HG02642 (cell line): ENCODE measurements at regions not wholly inside any gene's neighbourhood (a gene's known extent, or its start where the extent isn't known, plus 50 kb on each side); places are given as distances from the start of the nearest gene placed in this dataset.

Source experiments
- ATAC-seq: cut with Tn5 transposase; IDR thresholded peaks from one replicate; pipeline ENCODE4 v1.9.1; 2021; ENCODE audit warnings: mild to moderate bottlenecking; ENCODE audit not compliant: unreplicated experiment, poor library complexity

DNA sequence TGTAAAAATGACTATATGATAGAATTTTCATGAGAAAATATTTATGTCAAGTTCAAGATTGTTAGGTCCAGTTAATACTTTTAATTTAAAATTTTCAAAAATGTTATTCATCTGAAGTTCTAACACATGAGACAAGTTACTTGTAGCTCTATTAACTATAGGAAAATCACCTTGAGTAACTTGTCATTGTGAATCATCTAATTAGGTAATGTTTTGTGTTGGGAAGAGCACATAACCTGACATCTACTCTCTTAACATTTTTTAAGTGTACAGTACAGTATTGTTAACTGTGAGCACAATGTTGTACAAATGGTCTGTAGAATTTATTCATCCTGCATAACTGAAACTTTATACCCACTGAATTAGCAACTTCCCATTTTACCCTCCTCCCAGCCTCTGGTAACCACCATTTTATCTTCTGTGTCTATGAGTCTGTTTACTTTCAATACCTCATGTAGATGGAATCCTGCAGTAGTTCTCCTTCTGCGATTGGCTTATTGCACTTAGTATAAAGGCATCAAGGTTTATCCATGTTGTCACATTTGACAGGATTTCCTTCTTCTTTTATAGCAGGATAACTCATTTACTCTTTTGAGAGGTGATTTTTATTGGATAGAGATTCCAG is 54.6 kb downstream of the ARL4A start:
- ATAC-seq, result no peak

DNA sequence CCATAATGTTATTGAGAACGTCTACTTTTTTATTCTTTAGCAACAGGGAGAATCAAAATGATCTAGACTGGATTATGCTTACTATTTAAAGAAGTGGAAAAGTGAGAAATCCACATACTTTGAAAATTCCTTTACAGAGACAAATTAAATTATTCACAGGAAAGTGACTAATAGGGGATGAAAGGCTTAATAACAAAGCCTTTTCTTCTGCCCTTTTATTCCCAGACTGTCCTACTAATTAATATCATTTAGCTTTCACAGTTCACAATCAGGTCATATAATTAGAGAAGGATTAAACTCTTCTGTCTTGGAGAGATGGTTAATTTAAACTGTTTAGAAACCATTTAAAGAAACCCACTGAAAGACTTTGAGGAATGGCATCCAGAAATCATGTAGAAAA is 58.8 kb downstream of the ARL4A start:
- ATAC-seq, result no peak

DNA sequence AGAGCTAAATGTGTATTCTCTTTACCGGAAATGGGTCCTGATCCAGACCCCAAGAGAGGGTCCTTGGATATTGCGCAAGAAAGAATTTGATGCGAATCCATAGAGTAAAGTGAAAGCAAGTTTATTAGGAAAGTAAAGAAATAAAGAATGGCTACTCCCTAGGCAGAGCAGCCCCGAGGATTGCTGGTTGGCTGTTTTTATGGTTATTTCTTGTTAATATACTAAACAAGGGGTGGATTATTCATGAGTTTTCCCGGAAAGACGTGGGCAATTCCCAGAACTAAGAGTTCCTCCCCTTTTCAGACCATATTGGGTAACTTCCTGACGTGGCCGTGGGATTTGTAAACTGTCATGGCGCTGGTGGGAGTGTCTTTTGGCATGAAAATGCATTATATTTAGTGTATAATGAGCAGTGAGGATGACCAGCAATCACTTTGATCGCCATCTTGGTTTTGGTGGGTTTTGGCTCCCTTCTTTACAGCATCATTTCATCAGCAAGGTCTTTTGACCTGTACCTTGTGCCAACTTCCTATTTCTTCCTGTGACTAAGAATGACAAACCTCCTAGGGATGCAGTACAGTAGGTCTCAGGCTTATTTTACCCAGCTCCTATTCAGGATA is 60.4 kb downstream of the ARL4A start:
- no peak for ATAC-seq

DNA sequence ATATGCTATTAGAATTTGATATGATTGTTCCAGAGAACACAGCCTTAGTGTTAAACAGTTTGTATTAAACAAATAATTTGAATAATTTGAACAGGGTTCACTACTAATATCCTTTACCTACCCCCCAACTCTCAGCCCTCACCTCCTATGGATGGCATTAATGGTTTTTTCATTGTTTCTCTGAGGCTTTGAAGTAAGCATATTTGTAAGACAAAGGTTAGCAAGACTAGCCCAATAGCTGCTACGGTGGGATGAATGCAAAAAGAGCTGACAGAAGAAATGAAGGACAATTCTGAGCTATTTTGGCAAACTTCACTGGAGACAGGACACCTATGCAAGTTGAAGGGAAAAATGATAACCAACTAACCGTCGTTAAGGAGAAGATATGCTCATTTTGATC is 61.6 kb downstream of the ARL4A start:
- ATAC-seq, result no peak

DNA sequence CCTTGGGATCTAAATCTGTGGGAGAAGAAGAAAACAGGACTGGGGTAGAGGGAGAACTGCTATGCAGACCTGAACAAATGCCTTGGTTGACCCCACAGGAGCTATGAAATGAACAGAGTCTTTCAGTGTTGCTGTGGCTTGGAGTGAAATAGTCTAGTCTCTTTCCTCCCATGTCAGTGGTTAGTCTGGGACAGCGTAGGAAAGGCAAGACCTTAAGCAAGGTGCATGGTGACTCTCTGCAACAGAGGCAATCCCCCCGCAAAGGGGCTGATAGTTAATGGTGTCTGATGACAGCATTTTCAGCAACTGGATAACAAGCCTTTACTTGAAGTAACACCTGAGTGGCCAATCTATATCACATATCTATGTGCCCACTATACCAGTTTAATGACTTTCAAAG is 62.3 kb downstream of the ARL4A start:
- no peak for ATAC-seq

DNA sequence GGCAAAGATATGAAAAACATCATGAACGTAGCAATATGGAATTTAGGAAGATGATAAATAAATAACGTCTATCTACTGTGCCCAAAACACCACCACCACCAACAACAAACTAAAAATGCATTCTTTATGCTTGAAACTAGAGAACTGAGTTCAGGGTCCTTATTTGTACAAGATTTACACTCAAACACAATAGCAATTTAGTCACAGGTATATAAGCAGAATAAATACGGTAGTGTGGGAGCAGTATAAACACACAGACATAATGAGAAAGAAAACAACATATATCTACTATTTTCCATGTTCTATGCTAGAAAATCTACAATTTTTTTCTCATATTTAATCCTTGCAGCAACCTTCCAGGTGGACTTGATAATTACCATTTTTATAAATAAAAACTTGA is 64.3 kb downstream of the ARL4A start:
- no peak for ATAC-seq

DNA sequence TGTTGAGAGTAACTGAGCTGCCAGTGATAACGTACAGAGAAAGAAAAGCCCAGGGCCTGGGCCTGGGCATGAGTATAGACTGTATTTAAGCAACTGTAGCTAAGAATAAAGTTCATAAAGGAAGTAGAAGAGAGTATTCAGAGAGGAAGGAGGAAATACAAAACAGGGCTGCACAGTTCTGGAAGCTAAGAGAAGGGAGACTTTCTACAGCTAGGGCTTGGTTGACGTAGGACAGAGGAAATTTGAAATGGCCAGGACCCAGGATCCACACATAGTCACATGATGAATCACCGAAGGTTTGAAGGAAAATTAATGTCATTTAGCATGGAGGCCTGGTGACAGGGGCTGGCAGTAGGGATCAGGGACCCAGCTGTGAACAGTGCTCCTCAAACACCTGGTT is 66.7 kb downstream of the ARL4A start:
- no peak for ATAC-seq

DNA sequence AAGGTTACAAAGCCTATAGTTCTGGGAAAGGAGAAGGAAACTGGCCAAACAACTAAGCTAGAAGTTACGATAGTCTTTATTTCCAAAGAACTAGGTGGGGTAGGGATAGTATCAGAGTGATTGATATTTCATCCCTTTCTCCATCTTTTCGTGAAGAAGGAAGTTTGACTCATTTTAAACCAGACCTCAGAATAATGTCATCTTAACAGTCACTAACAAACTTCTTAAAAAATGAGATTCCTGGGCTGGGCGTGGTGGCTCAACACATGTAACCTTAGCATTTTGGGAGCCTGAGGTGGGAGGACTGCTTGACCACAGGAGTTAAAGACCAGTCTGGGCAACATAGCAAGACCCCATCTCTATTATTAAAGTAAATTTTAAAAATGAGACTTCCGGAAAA is 69.4 kb downstream of the ARL4A start:
- no peak for ATAC-seq

DNA sequence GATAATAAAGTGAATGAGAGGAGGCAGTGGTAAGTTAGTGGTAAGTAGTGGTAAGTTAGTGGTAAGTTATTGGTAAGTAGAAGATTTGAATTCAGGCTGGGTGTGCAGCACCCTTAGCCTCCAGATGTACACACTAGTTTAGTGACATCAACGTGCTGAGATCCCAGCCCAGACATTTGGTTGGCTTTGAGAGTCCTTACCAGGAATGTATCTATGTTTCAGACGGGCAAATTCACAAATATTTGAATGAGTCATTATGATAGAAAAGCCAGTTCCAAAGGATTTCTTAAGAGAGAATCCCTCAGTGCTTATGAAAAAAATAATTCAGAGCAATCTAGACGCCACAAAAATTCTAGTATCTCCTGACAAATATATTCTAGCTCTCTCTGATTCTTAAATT is 70.0 kb downstream of the ARL4A start:
- ATAC-seq, result no peak

DNA sequence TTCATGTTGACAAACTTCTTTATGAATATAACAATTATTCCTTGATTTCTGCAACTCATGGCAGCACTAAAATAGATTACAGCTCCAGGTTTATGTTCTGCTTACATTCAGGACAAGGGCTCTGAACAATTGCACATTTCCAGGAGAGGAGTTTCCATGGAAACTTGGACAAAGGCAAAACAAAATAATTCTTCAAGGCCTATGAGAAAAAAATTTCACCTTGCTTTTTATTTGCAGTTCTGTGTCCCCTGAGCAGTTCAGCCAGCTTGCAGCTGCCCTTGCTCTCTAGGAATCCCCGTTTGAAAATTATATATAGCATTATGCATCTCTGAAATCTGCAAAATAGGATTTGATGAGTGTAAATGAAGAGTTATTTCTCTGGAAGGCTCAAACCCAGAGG is 71.7 kb downstream of the ARL4A start:
- no peak for ATAC-seq

DNA sequence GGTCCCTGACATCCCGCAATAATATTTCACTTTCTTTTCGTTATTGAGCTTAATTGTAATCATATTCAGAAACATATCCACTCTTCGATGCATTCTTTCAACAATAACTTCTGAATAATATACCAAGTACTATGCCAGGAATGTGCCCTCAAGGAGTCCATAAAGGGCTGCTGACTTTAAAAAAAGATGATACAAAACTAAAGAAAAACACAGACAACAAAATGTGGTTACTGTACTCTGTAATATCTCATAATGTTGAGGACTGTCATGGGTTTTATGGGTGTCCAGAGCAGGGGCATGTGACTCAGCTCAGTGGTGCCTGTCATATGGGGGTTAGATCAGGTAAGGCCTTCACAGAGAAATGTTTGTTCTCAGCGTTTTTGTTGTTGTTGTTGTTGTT is 73.7 kb downstream of the ARL4A start:
- no peak for ATAC-seq

DNA sequence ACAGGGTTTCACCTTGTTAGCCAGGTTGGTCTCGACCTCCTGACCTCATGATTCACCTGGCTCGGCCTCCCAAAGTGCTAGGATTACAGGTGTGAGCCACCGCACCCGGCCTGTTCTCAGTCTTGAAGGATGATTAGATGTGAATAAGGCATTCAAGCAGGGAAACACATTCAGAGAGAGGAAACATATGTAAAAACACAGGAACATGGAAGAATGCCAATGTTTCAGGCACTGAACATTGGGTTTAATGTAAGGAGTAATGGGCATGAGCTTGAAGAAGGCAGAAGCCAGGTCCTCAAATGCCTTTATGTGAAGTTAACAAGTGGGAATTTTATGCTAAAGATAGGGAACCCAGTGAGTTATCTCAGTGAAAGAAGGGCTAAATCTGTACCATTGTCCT is 74.3 kb downstream of the ARL4A start:
- ATAC-seq, result no peak

DNA sequence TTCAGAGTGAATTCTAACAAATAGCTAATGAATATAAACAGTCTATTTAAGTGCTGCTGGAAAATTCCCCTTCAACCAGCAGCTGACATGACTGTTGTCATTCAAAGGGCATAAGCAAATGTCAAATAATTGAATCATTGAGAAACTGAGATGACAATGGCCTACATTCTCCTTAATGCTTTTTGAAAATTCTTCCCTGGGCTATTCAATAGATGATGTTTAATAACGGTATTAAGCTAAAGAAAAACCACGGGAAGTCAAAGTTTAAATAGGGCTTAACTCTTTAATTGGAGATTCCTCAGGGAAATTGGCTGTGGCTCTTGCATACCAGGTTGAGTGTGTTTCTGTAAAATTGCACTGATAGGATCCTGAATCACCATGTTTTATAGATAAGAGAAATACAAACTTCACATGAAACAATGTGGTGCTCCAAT is 77.0 kb downstream of the ARL4A start:
- no peak for ATAC-seq

DNA sequence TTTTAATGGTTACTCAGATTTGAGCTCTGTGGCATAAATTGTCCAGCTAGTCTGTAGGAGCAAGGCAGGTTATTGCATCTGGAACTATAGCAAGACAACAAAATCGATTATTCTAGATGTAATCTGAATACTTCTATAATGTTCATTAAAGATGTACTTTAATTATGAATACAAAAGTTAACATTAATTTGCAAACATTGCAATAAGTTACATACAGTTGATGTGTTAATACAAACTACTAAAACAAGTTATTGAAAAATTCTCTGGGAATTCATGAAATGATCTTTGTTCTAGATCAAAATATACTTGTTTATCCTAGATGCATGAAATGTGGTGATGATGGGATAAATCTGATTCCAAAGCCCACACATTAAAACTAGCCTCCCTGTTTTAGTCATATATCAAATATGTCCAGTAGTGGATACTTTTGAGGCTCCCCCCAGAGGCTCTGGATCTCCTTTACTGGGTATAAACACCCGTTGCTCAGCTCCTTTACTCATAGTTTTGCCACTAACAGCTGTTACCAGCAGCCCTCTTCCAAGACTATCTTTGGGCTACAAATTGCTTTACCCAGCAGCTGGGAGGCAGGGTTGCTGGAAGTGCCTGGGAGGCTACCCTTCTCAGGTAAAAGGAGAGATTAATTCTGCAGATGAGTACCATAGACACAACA is 78.1 kb downstream of the ARL4A start:
- no peak for ATAC-seq

DNA sequence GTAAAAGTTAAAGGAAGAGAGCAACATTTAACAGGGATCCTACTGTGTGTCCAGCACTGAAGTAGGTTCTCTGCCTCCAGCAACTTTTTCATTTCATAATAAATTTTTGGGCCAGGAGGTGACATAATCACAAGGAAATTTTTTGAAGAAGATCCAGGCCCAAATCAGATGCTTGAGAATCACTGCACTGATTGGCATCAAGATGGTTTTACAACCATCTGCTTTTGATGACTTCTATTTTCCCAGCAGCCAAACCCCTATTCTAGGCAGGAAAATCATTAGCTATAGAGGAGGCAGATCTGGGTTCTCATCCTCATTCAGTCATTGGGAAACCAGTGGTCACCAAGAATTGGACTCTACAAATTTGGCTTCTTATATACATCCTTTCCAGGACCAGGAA is 79.0 kb downstream of the ARL4A start:
- no peak for ATAC-seq

DNA sequence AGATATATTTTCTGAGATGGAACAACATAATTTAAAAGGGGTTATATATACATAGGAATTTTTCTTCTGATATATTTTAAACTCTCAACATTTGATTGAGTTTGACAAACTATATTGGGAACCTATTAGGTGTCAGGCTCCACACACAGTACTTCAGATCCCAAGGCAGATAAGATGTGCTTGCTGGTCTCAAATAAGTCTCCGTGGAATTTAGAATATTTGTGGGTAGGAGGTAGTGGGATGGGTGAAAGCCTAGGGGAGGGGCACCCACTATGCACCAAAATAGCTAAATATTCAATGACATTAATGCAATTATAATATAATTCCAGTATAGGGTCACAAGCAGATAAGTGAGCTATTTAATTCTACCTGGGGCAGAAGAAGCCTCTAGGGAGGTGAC is 81.5 kb downstream of the ARL4A start:
- no peak for ATAC-seq

DNA sequence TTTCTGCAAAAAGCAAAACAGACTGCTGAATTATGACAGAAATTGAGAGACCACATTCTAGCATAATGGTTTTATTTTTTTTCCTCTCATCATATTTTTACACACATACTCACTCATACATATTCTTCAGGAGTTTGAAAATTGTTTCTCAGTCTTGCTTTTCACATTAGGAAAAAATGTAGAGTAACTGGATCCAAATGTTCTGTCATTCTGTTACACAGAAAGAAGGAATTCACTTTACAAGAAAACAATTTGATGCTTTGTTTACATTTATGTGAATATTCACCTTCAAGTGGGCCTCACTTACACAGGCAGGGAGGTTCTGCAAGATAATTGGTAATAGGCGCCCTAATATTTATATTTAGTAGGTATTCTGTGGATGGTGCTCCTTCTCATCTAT is 82.0 kb downstream of the ARL4A start:
- no peak for ATAC-seq

DNA sequence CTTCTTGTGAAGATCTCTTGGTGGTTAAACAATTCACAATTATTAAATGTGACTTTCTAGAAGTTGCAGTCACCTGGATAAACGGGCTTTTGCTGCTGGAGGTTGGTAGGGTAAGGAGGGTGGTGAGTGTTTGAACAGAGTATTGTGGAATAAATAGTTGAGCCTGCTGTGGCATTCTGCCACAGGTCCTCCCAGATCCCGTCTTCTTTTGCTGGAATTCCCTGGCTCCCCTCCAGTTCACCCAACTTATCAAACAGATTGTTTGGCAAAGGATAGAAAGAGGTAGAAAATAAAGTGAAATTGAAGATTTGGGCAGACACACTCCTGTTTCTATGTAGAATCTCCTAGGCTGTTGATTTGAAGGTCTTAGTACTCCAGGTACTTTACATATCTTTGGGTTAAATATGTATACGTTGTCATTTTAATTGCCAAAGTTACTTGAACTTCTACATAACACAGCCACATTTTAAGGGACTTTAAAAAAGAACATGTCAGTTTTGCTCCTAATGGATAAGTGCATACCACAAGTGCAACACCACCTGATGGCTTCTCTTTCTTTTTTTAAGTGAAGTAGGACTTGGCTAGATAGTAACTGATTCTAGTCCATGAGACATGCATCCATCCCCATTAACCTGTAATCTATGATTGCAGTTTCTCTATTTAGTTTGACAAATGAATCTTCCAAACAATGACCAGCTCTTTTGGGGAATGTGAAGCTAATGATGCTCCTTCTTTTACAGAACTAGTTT is 83.0 kb downstream of the ARL4A start:
- no peak for ATAC-seq

DNA sequence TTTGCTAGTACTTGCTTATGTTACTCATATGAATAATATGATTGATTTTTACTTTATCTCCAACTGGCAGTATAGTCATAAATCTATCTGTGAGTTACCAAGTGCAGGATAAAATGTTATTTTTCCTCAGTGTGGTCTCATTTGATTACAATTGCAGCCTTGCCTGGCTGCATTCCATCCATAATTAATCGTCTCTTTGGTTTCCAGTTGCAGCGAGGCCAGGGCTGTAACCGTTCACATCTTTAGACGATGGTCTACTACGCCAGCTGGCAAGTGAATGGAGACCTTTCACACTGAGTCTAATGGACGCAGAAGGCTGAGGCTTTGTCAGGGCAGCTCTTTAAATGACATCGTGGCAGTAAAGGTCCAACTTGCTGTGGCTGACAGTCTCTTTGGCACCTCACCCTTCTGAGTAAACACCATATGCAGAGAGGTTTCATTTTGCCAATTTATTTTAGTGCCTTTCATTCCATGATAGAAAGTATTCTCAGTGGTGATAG is 84.0 kb downstream of the ARL4A start:
- no peak for ATAC-seq

DNA sequence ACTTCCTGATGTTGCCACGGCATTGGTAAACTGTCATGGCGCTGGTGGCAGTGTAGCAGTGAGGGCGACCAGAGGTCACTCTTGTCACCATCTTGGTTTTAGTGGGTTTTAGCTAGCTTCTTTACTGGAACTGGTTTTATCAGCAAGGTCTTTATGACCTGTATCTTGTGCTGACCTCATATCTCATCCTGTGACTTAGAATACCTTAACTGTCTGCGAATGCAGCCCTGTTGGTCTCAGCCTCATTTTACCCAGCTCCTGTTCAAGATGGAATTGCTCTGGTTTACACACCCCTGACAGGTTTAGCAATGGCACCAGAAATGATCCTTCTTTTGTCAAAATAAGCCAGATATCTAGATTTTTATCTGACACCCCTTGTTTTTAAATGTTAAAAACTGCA is 85.3 kb downstream of the ARL4A start:
- ATAC-seq, result no peak

DNA sequence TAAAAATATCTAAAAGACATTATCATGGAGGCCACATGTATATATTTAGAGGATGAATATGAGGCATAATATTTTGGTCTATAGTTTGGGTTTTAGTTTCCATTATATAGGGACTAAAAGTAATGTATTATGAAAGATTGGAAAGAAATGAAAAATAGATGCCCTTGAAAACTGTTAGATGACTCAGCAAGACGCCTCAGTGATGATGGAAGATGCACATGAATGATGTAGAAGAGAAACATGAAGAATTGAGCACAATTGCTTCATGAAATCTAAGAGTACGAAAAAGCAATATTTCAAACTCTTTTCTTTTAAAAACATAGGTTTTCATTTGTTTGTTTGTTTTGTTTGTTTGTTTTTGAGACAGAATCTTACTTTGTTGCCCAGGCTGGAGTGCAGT is 89.8 kb downstream of the ARL4A start:
- no peak for ATAC-seq
